GM21528 (cell line): ENCODE measurements at regions not wholly inside any gene's neighbourhood (a gene's known extent, or its start where the extent isn't known, plus 50 kb on each side); places are given as distances from the start of the nearest gene placed in this dataset.

Source experiments
- ATAC-seq: cut with Tn5 transposase; IDR thresholded peaks from one replicate; pipeline ENCODE4 v1.9.1; 2021; ENCODE audit warnings: mild to moderate bottlenecking, moderate library complexity; ENCODE audit not compliant: unreplicated experiment, low FRiP score

- ATAC-seq: no peak
Observed at GRCh38 chr1:108016451-108016920, 51.5 kb upstream of the VAV3 start.
